Ovary (tissue), 7 donors: ENCODE measurements at regions not wholly inside any gene's neighbourhood (a gene's known extent, or its start where the extent isn't known, plus 50 kb on each side); places are given as distances from the start of the nearest gene placed in this dataset.
"Not testable (repeated sequence)": the region's sequence is repeated elsewhere in the genome, so short reads cannot be mapped to it uniquely, and the experiment has no call there.

Source experiments
- DNase-seq, 5 donors: peaks; one replicate each; pipeline ENCODE4 v3.0.0-alpha.2; 2019 to 2020
- H3K27ac ChIP-seq, 2 donors: fragments of 200-600 bp; one replicate each; pipeline versions ENCODE4 v1.5.1 to v1.8.0; 2019 to 2022
- H3K27me3 ChIP-seq: fragments of 200-600 bp; one replicate; pipeline ENCODE4 v1.8.0; 2022
- H3K36me3 ChIP-seq: fragments of 200-600 bp; sonication (generic); one replicate; pipeline ENCODE4 v1.5.1; 2019
- H3K4me1 ChIP-seq: one replicate; pipeline ENCODE4 v1.8.1; 2013; ENCODE audit warnings: mild to moderate bottlenecking, moderate library complexity; ENCODE audit not compliant: insufficient read depth
- H3K4me3 ChIP-seq: fragments of 200-600 bp; sonication (generic); one replicate; pipeline ENCODE4 v1.5.1; 2017
- H3K9me3 ChIP-seq, 2 donors: fragments of 200-600 bp in 1 of 2; sonication (generic) in 1 of 2; one replicate each; pipeline versions ENCODE4 v1.5.1 to v1.8.1; 2013 to 2019; ENCODE audit warnings: mild to moderate bottlenecking in 1 of 2, moderate library complexity in 1 of 2
- EP300 ChIP-seq: sonication (generic); formaldehyde crosslinking; IDR thresholded peaks from one replicate; pipeline ENCODE4 v1.6.1; 2017; ENCODE audit warnings: antibody characterized with exemption
- POLR2A ChIP-seq: fragments of 450-650 bp; IDR thresholded peaks from one replicate; pipeline ENCODE4 v1.6.1; 2017; ENCODE audit warnings: antibody characterized with exemption, mild to moderate bottlenecking, moderate library complexity
- WGBS, 3 donors: extraction: QIAGEN DNeasy Blood & Tissue Kit in 1 of 3; methylation state at CpG; one replicate each; pipeline versions ENCODE4 v1.1.5 to v1.1.7; 2013 to 2017; 5-methylcytosine and 5-hydroxymethylcytosine counted together
- intact Hi-C, 4 donors: fragments of 100-400 bp; cut with DNase I; formaldehyde crosslinking; loops; one replicate each; pipeline versions ENCODE4 v1.11.0 to v1.15.1; 2022 to 2023
- TF ChIP-seq, protein P1 (sequence below), 3 donors: fragments of 450-650 bp in 2 of 3; fragments of 200-600 bp in 1 of 3; IDR thresholded peaks; one replicate each; pipeline versions ENCODE4 v1.5.1 to v1.8.0; 2016 to 2022; ENCODE audit warnings: antibody characterized with exemption in 3 of 3, mild to moderate bottlenecking in 1 of 3
- donor health status: DM: no; HTN: no; CAD: no; lungs with moderate emphysema.
- donor health status: DM: no; HTN: no; CAD: no.
- donor health status: Bipolar disorder and iron deficiency.
- donor health status: DM: no; HTN: no; CAD: no.
- donor health status: DM: yes; HTN: yes; CAD: no.

DNA sequence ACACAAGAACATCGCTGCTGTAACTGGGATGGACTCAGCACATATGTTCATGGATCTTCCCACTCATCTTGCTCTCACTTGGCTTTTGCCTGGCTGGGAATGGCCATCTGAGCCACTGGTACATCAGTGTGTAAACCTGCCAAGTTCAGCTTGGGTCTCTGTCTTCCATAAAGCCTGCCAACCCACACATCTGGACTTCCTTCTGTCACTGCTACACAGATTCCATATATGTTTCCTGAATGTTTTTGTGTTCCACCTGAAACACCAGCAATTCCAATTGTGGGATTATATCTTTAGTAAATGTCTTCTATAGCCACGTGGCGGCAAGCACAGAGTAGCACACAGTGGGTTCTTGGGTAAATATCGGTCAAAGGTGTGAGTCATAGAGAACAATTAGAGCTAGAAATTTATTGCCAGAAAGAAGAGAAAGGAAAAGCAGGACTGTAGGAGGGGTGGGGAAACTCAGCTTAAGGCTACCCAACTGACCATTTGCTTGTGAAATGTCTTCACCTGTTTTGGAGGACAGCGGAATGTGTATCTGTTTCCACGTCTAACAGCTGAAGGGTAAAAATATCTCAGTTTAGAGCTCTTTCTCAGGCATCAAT lies 125.9 kb downstream of the MFAP3L start:
- Histone ChIP-seq H3K4me1 (no peaks in the 10 kb centered on the region), H3K27me3 (no peaks in the 10 kb centered on the region), H3K27ac (no peak overlapping the region), H3K36me3 (no peaks in the 10 kb centered on the region), H3K9me3 (no peaks in the 10 kb centered on the region), H3K4me3 (no peak overlapping the region)
- TF ChIP-seq EP300: no peak
- no peak for TF ChIP-seq POLR2A
- TF ChIP-seq, protein P1, sequence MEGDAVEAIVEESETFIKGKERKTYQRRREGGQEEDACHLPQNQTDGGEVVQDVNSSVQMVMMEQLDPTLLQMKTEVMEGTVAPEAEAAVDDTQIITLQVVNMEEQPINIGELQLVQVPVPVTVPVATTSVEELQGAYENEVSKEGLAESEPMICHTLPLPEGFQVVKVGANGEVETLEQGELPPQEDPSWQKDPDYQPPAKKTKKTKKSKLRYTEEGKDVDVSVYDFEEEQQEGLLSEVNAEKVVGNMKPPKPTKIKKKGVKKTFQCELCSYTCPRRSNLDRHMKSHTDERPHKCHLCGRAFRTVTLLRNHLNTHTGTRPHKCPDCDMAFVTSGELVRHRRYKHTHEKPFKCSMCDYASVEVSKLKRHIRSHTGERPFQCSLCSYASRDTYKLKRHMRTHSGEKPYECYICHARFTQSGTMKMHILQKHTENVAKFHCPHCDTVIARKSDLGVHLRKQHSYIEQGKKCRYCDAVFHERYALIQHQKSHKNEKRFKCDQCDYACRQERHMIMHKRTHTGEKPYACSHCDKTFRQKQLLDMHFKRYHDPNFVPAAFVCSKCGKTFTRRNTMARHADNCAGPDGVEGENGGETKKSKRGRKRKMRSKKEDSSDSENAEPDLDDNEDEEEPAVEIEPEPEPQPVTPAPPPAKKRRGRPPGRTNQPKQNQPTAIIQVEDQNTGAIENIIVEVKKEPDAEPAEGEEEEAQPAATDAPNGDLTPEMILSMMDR (IDR thresholded peaks at IDR 0.05): no peak
- 64 to 89% (median 83%) methylated on average over 6 of the region's 6 CpGs for WGBS, 3 donors
- DNase-seq: no peak
- intact Hi-C loops: no loop called here

DNA sequence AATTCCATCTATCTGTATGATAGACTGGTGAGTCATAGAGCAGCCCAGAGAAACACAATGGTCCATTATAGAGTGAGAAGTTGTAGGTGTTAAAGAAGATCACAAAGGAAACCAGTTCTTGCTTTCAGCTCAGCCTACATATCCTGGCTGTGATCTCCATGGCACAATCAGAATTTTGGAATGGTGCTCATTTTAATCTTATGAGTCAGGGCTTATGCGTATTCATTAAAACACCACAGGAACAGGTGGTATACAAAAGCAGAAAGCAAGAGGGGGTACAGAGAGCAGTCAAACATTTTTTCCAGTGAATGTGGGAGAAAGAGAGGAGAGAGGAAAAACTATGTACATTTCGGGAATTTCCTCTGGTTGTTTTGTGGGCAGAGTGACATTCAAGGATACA lies 126.9 kb downstream of the MFAP3L start:
- no peak for DNase-seq
- intact Hi-C loops: no loop called here
- H3K27me3 ChIP-seq: no peaks in the 10 kb centered on the region
- no peak overlapping the region for H3K27ac ChIP-seq
- TF ChIP-seq EP300: no peak
- TF ChIP-seq POLR2A: no peak
- TF ChIP-seq, protein P1 (IDR thresholded peaks at IDR 0.05): no peak
- H3K4me1 ChIP-seq: no peaks in the 10 kb centered on the region
- no peak overlapping the region for H3K4me3 ChIP-seq
- WGBS, 3 donors: 73 to 89% (median 86%) methylated on average over 2 of the region's 2 CpGs
- H3K9me3 ChIP-seq: no peaks in the 10 kb centered on the region
- no peaks in the 10 kb centered on the region for H3K36me3 ChIP-seq

DNA sequence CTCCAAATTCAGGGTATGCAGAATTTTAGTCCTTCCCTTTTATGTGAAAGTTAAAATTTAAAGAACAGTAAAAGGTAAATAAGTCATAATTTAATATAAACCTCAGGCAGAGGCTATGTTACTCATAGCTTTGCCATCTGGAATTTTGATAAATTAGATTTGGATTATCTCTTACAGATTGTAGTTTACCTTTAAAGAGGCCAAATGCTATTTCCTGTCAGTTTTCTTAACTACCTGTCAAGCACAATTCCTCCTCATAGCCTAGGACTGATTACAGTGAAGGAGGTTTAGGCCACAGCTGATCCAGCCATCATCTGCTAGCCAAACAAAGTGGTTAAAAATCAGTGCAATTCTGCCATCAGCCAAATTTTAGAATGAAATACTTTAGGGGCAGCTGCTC lies 128.1 kb downstream of the MFAP3L start:
- Histone ChIP-seq H3K4me1 (no peaks in the 10 kb centered on the region), H3K27ac (no peak overlapping the region), H3K4me3 (no peak overlapping the region), H3K36me3 (no peaks in the 10 kb centered on the region), H3K27me3 (no peaks in the 10 kb centered on the region), H3K9me3 (no peaks in the 10 kb centered on the region)
- intact Hi-C loops: no loop called here
- TF ChIP-seq, protein P1 (IDR thresholded peaks at IDR 0.05): no peak
- TF ChIP-seq EP300 (no peak), POLR2A (no peak)
- DNase-seq: no peak

DNA sequence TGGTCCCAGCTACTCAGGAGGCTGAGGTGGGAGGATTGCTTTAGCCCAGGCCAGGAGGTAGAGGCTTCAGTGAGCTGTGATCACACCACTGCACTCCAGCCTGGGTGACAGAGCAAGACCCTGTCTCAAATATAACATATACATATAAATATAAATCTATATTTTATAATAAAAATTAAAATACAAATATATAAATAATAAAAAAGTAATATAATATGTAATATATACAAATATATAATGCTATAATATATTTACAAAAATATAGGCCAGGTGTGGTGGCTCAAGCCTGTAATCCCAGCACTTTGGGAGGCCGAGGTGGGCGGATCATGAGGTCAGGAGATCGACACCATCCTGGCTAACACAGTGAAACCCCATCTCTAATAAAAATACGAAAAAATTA lies 131.4 kb downstream of the MFAP3L start:
- DNase-seq, H3K27me3 ChIP-seq, H3K9me3 ChIP-seq, intact Hi-C loops, H3K4me1 ChIP-seq, H3K36me3 ChIP-seq, H3K4me3 ChIP-seq, H3K27ac ChIP-seq: not testable (repeated sequence)
- 92 to 95% (median 93%) methylated on average over 4 of the region's 4 CpGs for WGBS, 3 donors

DNA sequence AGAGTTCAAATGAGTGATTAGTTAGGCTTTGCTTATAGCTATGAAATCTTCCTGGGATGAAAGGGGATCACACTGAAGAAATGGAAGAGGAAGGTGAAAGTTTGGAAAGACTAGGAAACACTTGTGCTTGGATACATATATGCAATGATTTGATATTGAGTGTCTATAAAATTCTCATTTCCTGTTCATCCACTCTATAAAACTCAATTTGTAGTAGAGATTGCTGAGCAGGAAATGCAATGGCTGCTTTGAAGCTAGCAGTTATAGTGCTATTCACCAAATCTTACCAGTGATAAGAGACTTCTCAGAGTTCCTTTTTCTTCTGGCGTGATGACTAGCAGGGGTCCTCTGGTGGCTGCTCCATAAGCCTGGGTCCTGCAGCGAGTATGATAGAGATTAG lies 128.1 kb upstream of the HPF1 start:
- no peak overlapping the region for H3K27ac ChIP-seq
- no peaks in the 10 kb centered on the region for H3K9me3 ChIP-seq
- intact Hi-C loops: no loop called here
- no peaks in the 10 kb centered on the region for H3K4me1 ChIP-seq
- H3K27me3 ChIP-seq: no peaks in the 10 kb centered on the region
- no peak overlapping the region for H3K4me3 ChIP-seq
- TF ChIP-seq POLR2A: no peak
- WGBS, 3 donors: 80 to 84% (median 81%) methylated on average over 2 of the region's 2 CpGs
- no peaks in the 10 kb centered on the region for H3K36me3 ChIP-seq
- no peak for DNase-seq
